ENCODE measurements at regions not wholly inside any gene's neighbourhood (a gene's known extent, or its start where the extent isn't known, plus 50 kb on each side); places are given as distances from the start of the nearest gene placed in this dataset.

DNA sequence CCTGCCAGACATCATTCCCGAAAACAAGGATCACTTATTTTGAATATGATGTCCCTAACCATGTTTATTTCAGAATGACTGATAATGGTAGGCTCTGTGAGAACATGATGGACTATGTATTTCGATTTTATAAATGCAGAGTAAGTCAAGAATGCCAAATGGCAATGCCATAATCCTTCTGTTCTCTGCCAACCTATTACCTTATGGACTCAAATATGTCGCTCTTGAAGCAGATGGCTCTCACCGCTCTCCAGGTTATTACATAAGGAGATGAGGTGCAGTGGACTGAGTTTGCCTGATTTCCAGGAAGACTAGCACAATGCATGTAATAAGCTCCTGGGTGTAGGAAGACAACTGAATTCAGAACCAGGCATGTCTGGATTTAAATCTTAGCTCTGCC lies 227.2 kb downstream of the BTG1 start:
- no peak for TF ChIP-seq POLR2A (IDR thresholded peaks at IDR 0.05)
- TF ChIP-seq, protein P1, sequence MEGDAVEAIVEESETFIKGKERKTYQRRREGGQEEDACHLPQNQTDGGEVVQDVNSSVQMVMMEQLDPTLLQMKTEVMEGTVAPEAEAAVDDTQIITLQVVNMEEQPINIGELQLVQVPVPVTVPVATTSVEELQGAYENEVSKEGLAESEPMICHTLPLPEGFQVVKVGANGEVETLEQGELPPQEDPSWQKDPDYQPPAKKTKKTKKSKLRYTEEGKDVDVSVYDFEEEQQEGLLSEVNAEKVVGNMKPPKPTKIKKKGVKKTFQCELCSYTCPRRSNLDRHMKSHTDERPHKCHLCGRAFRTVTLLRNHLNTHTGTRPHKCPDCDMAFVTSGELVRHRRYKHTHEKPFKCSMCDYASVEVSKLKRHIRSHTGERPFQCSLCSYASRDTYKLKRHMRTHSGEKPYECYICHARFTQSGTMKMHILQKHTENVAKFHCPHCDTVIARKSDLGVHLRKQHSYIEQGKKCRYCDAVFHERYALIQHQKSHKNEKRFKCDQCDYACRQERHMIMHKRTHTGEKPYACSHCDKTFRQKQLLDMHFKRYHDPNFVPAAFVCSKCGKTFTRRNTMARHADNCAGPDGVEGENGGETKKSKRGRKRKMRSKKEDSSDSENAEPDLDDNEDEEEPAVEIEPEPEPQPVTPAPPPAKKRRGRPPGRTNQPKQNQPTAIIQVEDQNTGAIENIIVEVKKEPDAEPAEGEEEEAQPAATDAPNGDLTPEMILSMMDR (IDR thresholded peaks at IDR 0.05 in 8 of 11, conservative IDR thresholded peaks at IDR 0.05 in 3 of 11): no peak
